MM.1S (cell line): ENCODE measurements at regions not wholly inside any gene's neighbourhood (a gene's known extent, or its start where the extent isn't known, plus 50 kb on each side); places are given as distances from the start of the nearest gene placed in this dataset.

Source experiments
- DNase-seq: peaks from one replicate; pipeline ENCODE4 v3.0.0-alpha.2; 2015
- H2AFZ ChIP-seq: fragments of 300-600 bp; sonication (generic); 2 replicates; pipeline ENCODE4 v1.6.0; 2016; ENCODE audit warnings: antibody characterized with exemption, low read length
- H3F3A ChIP-seq: fragments of 300-600 bp; sonication (generic); 2 replicates; pipeline ENCODE4 v1.6.1; 2016; ENCODE audit warnings: mild to moderate bottlenecking, antibody characterized with exemption, low read length, moderate library complexity, mixed read lengths; ENCODE audit not compliant: insufficient read depth
- H3K27ac ChIP-seq: fragments of 300-600 bp; sonication (generic); 2 replicates; pipeline ENCODE4 v1.5.1; 2016; ENCODE audit warnings: mild to moderate bottlenecking, low read length
- H3K27me3 ChIP-seq: fragments of 300-600 bp; sonication (generic); replicated peaks from 2 replicates; pipeline ENCODE4 v1.6.0; 2016; ENCODE audit warnings: low read length; ENCODE audit not compliant: insufficient read depth
- H3K36me3 ChIP-seq: fragments of 300-600 bp; sonication (generic); replicated peaks from 2 replicates; pipeline ENCODE4 v1.6.1; 2016; ENCODE audit warnings: mild to moderate bottlenecking, low read length, mixed read lengths; ENCODE audit not compliant: insufficient read depth
- H3K4me1 ChIP-seq: fragments of 300-600 bp; sonication (generic); 2 replicates; pipeline ENCODE4 v1.6.1; 2016; ENCODE audit warnings: low read length, mixed read lengths
- H3K4me2 ChIP-seq: fragments of 300-600 bp; sonication (generic); 2 replicates; pipeline ENCODE4 v1.6.0; 2016; ENCODE audit warnings: low read depth, low read length
- H3K4me3 ChIP-seq: fragments of 300-600 bp; sonication (generic); 2 replicates; pipeline ENCODE4 v1.5.1; 2016; ENCODE audit warnings: low read length, mixed read lengths
- H3K79me2 ChIP-seq: fragments of 300-600 bp; sonication (generic); 2 replicates; pipeline ENCODE4 v1.6.1; 2016; ENCODE audit warnings: mixed run types, low read length, mixed read lengths
- H3K9ac ChIP-seq: fragments of 300-600 bp; sonication (generic); 2 replicates; pipeline ENCODE4 v1.6.1; 2016; ENCODE audit warnings: low read length, mixed read lengths
- H3K9me2 ChIP-seq: fragments of 300-600 bp; sonication (generic); replicated peaks from 2 replicates; pipeline ENCODE4 v1.6.1; 2016; ENCODE audit warnings: mild to moderate bottlenecking, low read length, mixed read lengths; ENCODE audit not compliant: insufficient read depth
- H3K9me3 ChIP-seq: fragments of 300-600 bp; sonication (generic); replicated peaks from 2 replicates; pipeline ENCODE4 v1.6.1; 2016; ENCODE audit warnings: mild to moderate bottlenecking, low read length, mixed read lengths; ENCODE audit not compliant: insufficient read depth
- H4K20me1 ChIP-seq: fragments of 300-600 bp; sonication (generic); 2 replicates; pipeline ENCODE4 v1.6.1; 2016; ENCODE audit warnings: mild to moderate bottlenecking, low read length, moderate library complexity, mixed read lengths; ENCODE audit not compliant: insufficient read depth
- EZH2 ChIP-seq: fragments of 300-600 bp; sonication (generic); optimal IDR thresholded peaks from 2 replicates; pipeline ENCODE3; 2017; ENCODE audit warnings: low read depth, mild to moderate bottlenecking, antibody characterized with exemption, low read length, mixed read lengths
- EZH2phosphoT487 ChIP-seq: fragments of 300-600 bp; sonication (generic); IDR thresholded peaks from 2 replicates; pipeline ENCODE4 v1.6.1; 2018; ENCODE audit warnings: antibody characterized with exemption, low read length
- TF ChIP-seq, protein P1 (sequence below): fragments of 300-600 bp; sonication (generic); IDR thresholded peaks from 2 replicates; pipeline ENCODE4 v1.5.1; 2016; ENCODE audit warnings: antibody characterized with exemption, low read length, mixed read lengths

DNA sequence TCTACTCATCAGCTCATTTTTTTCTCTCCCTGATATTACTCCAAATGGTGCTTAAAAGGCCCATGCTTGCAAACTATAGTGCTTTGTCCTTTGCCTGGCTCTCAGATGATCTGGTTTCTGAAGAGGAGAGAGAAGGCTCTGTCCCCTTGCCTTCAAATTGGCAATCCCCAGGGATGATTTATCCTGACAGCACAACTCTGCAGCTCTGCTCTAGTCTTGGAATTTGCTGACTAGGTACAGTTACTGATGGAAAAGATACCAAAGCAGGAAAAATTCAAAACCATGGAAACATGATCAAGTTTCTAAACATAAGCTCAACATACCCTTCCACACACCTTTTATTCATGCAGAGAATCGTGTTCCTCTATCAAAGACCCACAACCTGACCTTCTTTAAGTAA is 106.7 kb upstream of the CADPS start:
- no peak for DNase-seq
- H3K4me1 ChIP-seq = no peaks in the 10 kb centered on the region
- no peaks in the 10 kb centered on the region for H3K27me3 ChIP-seq
- H3K36me3 ChIP-seq = no peaks in the 10 kb centered on the region
- H2AFZ ChIP-seq = no peak overlapping the region
- no peak overlapping the region for H3K9ac ChIP-seq
- no peak overlapping the region for H3K4me2 ChIP-seq
- H3K79me2 ChIP-seq = no peaks in the 10 kb centered on the region
- H3F3A ChIP-seq = no peaks in the 10 kb centered on the region
- no peaks in the 10 kb centered on the region for H4K20me1 ChIP-seq
- no peaks in the 10 kb centered on the region for H3K9me3 ChIP-seq
- H3K9me2 ChIP-seq = no peaks in the 10 kb centered on the region
- no peak overlapping the region for H3K27ac ChIP-seq
- H3K4me3 ChIP-seq = no peak overlapping the region
- TF ChIP-seq EZH2 (no peak), EZH2phosphoT487 (no peak)
- TF ChIP-seq, protein P1, sequence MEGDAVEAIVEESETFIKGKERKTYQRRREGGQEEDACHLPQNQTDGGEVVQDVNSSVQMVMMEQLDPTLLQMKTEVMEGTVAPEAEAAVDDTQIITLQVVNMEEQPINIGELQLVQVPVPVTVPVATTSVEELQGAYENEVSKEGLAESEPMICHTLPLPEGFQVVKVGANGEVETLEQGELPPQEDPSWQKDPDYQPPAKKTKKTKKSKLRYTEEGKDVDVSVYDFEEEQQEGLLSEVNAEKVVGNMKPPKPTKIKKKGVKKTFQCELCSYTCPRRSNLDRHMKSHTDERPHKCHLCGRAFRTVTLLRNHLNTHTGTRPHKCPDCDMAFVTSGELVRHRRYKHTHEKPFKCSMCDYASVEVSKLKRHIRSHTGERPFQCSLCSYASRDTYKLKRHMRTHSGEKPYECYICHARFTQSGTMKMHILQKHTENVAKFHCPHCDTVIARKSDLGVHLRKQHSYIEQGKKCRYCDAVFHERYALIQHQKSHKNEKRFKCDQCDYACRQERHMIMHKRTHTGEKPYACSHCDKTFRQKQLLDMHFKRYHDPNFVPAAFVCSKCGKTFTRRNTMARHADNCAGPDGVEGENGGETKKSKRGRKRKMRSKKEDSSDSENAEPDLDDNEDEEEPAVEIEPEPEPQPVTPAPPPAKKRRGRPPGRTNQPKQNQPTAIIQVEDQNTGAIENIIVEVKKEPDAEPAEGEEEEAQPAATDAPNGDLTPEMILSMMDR = no peak

DNA sequence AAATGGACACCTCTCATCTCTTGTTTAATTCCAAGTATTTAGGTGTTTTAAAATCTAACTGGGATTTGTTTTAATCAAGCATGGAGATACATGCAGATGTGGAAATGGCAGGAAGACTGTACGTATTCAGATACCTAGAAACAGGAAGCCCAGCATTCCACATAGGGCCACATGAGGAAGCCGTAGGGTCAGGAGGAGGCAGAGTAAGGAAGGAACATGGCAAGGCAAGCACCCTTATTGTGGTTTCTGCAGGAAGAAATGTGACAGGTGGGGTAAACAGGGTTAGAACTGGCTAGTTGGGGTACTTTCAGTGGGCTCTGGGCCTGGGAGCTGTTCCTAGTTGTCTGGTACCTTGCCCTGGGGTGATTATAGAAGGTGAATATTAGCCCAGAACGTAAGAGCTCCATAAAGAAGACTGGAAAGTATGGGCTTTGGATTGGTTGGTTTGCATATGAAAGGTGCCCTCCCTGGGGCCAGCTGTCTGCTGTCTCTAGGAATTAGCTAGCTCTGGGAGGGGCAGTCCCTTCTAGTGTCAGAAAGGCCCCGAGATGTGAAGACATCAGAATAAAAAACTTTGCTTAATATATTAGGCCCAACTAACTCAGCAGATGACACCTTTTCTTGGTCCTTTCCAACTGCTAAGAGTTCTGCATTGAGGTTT is 107.7 kb upstream of the CADPS start:
- H3K4me1 ChIP-seq = no peaks in the 10 kb centered on the region
- H3K27ac ChIP-seq = no peak overlapping the region
- no peaks in the 10 kb centered on the region for H3K36me3 ChIP-seq
- no peaks in the 10 kb centered on the region for H4K20me1 ChIP-seq
- no peak overlapping the region for H3K4me2 ChIP-seq
- H3K9me2 ChIP-seq = no peaks in the 10 kb centered on the region
- H3K79me2 ChIP-seq = no peaks in the 10 kb centered on the region
- no peak overlapping the region for H3K9ac ChIP-seq
- DNase-seq = no peak
- H3F3A ChIP-seq = no peaks in the 10 kb centered on the region
- no peaks in the 10 kb centered on the region for H3K27me3 ChIP-seq
- no peaks in the 10 kb centered on the region for H3K9me3 ChIP-seq
- H2AFZ ChIP-seq = no peak overlapping the region
- no peak for TF ChIP-seq EZH2
- TF ChIP-seq EZH2phosphoT487 = no peak
- TF ChIP-seq, protein P1 = no peak
- H3K4me3 ChIP-seq = no peak overlapping the region

DNA sequence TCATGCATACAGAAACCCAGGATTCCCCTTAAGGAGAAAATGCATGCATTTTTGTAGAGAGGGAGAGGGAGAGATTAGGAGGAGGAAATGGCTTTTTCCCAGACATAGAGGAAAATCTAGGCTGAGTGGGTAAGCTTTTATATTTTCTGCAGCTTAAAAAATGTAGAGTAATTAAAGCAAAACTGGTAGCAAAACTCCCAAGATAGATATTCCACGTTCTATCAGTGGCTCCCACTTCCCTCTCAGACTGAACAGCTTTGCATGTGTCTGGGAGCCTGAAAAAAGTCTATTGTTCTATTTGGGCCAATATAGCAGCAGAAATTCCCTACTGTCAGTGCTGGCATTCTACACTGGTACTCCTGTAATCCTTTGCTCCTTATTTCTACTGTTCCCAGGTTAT is 110.8 kb upstream of the CADPS start:
- Histone ChIP-seq H3F3A (no peaks in the 10 kb centered on the region), H3K36me3 (no peaks in the 10 kb centered on the region), H3K4me2 (no peak overlapping the region), H3K27ac (no peak overlapping the region), H3K27me3 (no peaks in the 10 kb centered on the region), H3K79me2 (no peaks in the 10 kb centered on the region), H3K9ac (no peak overlapping the region), H3K4me3 (no peak overlapping the region), H3K9me3 (no peaks in the 10 kb centered on the region), H4K20me1 (no peaks in the 10 kb centered on the region), H2AFZ (no peak overlapping the region), H3K9me2 (no peaks in the 10 kb centered on the region), H3K4me1 (no peaks in the 10 kb centered on the region)
- no peak for DNase-seq
- TF ChIP-seq EZH2 (no peak), EZH2phosphoT487 (no peak)
- TF ChIP-seq, protein P1 = no peak
